HG03432 (cell line): ENCODE measurements at regions not wholly inside any gene's neighbourhood (a gene's known extent, or its start where the extent isn't known, plus 50 kb on each side); places are given as distances from the start of the nearest gene placed in this dataset.
A peak's percentile ranks its signal among the peaks of the same experiment; 100 is the strongest.

Experiments
- ATAC-seq: cut with Tn5 transposase; IDR thresholded peaks from one replicate; pipeline ENCODE4 v1.9.1; 2021; ENCODE audit warnings: mild to moderate bottlenecking, moderate library complexity; ENCODE audit not compliant: unreplicated experiment

- no peak for ATAC-seq
Measured at GRCh38 chr10:33524041-33524440, 189.6 kb upstream of the NRP1 start.

- ATAC-seq, result no peak
Measured at GRCh38 chr10:33523236-33523792, 188.8 kb upstream of the NRP1 start.

GRCh38 chr10:33521904-33522303, 187.4 kb upstream of the NRP1 start:
- ATAC-seq, result no peak

- no peak for ATAC-seq
Measured at GRCh38 chr10:33521062-33521461, 186.6 kb upstream of the NRP1 start.

GRCh38 chr10:33520223-33520622, 185.8 kb upstream of the NRP1 start:
- ATAC-seq, result no peak

GRCh38 chr10:33519130-33519860, 184.8 kb upstream of the NRP1 start:
- ATAC-seq, result no peak

GRCh38 chr10:33510206-33510605, 175.7 kb upstream of the NRP1 start:
- ATAC-seq, result no peak

- ATAC-seq, result peak; percentile 74
Measured at GRCh38 chr10:33509231-33509831, 174.9 kb upstream of the NRP1 start.

GRCh38 chr10:33507662-33508425, 173.4 kb upstream of the NRP1 start:
- ATAC-seq, result no peak

GRCh38 chr10:33506838-33507661, 172.6 kb upstream of the NRP1 start:
- ATAC-seq, result peak; percentile 91

- ATAC-seq, result no peak
Measured at GRCh38 chr10:33506391-33506790, 171.9 kb upstream of the NRP1 start.

- ATAC-seq, result no peak
Measured at GRCh38 chr10:33501161-33501560, 166.7 kb upstream of the NRP1 start.

- no peak for ATAC-seq
Measured at GRCh38 chr10:33498391-33498891, 164.0 kb upstream of the NRP1 start.

GRCh38 chr10:33497338-33497737, 162.9 kb upstream of the NRP1 start:
- ATAC-seq, result no peak

- no peak for ATAC-seq
Measured at GRCh38 chr10:33496096-33496495, 161.6 kb upstream of the NRP1 start.

GRCh38 chr10:33494694-33495265, 160.3 kb upstream of the NRP1 start:
- ATAC-seq, result no peak

- ATAC-seq, result no peak
Measured at GRCh38 chr10:33493978-33494377, 159.5 kb upstream of the NRP1 start.

- no peak for ATAC-seq
Measured at GRCh38 chr10:33493497-33493896, 159.0 kb upstream of the NRP1 start.

GRCh38 chr10:33492701-33493345, 158.4 kb upstream of the NRP1 start:
- no peak for ATAC-seq
